ENCODE measurements at regions not wholly inside any gene's neighbourhood (a gene's known extent, or its start where the extent isn't known, plus 50 kb on each side); places are given as distances from the start of the nearest gene placed in this dataset.

- no peak for FAIRE-seq
Observed at GRCh38 chr12:89977405-89978085, 268.9 kb upstream of the ATP2B1 start.

- no peak for FAIRE-seq
Observed at GRCh38 chr12:89976866-89977265, 268.2 kb upstream of the ATP2B1 start.

- FAIRE-seq = no peak
Observed at GRCh38 chr12:89975574-89975973, 266.9 kb upstream of the ATP2B1 start.

- FAIRE-seq = no peak
Observed at GRCh38 chr12:89971880-89972279, 263.2 kb upstream of the ATP2B1 start.

GRCh38 chr12:89970722-89971121 lies 262.1 kb upstream of the ATP2B1 start:
- no peak for FAIRE-seq

- no peak for FAIRE-seq
Observed at GRCh38 chr12:89969093-89969492, 260.5 kb upstream of the ATP2B1 start.

- no peak for FAIRE-seq
Observed at GRCh38 chr12:89968151-89968700, 259.6 kb upstream of the ATP2B1 start.

GRCh38 chr12:89966495-89967240 lies 258.0 kb upstream of the ATP2B1 start:
- FAIRE-seq = no peak

GRCh38 chr12:89965993-89966392 lies 257.4 kb upstream of the ATP2B1 start:
- no peak for FAIRE-seq

- no peak for FAIRE-seq
Observed at GRCh38 chr12:89962648-89963047, 254.0 kb upstream of the ATP2B1 start.

GRCh38 chr12:89960607-89961394 lies 252.2 kb upstream of the ATP2B1 start:
- FAIRE-seq = no peak

GRCh38 chr12:89960011-89960507 lies 251.4 kb upstream of the ATP2B1 start:
- FAIRE-seq = no peak

- no peak for FAIRE-seq
Observed at GRCh38 chr12:89959179-89959578, 250.5 kb upstream of the ATP2B1 start.

- no peak for FAIRE-seq
Observed at GRCh38 chr12:89954259-89954658, 245.6 kb upstream of the ATP2B1 start.

GRCh38 chr12:89951694-89952060 lies 243.0 kb upstream of the ATP2B1 start:
- no peak for FAIRE-seq

- no peak for FAIRE-seq
Observed at GRCh38 chr12:89951050-89951693, 242.5 kb upstream of the ATP2B1 start.

GRCh38 chr12:89950421-89950820 lies 241.8 kb upstream of the ATP2B1 start:
- no peak for FAIRE-seq

- FAIRE-seq = no peak
Observed at GRCh38 chr12:89949457-89950195, 241.0 kb upstream of the ATP2B1 start.

- no peak for FAIRE-seq
Observed at GRCh38 chr12:89948271-89949175, 239.9 kb upstream of the ATP2B1 start.

- no peak for FAIRE-seq
Observed at GRCh38 chr12:89947437-89948270, 239.0 kb upstream of the ATP2B1 start.

Data from G401.6 (cell line).